OCI-LY3 (cell line): ENCODE measurements at regions not wholly inside any gene's neighbourhood (a gene's known extent, or its start where the extent isn't known, plus 50 kb on each side); places are given as distances from the start of the nearest gene placed in this dataset.
"Not testable (repeated sequence)": the region's sequence is repeated elsewhere in the genome, so short reads cannot be mapped to it uniquely, and the experiment has no call there.

Experiments used
- H2AFZ ChIP-seq: fragments of 200-600, 300-600 bp; shearing (Covaris generic); 2 replicates; pipeline ENCODE4 v1.6.0; 2014; ENCODE audit warnings: antibody characterized with exemption, low read depth, low read length
- H3K27ac ChIP-seq: fragments of 200-600, 300-600 bp; sonication (generic); 2 replicates; pipeline ENCODE4 v1.5.1; 2014; ENCODE audit warnings: mild to moderate bottlenecking, low read length, moderate library complexity, mixed read lengths
- H3K27me3 ChIP-seq: fragments of 200-600, 300-600 bp; sonication (generic); 2 replicates; pipeline ENCODE4 v1.6.1; 2014; ENCODE audit warnings: low read depth, low read length, mixed read lengths
- H3K36me3 ChIP-seq: fragments of 200-600, 300-600 bp; sonication (generic); replicated peaks from 2 replicates; pipeline ENCODE3; 2014; ENCODE audit warnings: low read depth, low read length, mixed read lengths
- H3K4me1 ChIP-seq: fragments of 300-600, 200-600 bp; sonication (generic); 2 replicates; pipeline ENCODE4 v1.6.1; 2014; ENCODE audit warnings: low read length, mixed read lengths
- H3K4me2 ChIP-seq: fragments of 200-600, 300-600 bp; sonication (generic); 2 replicates; pipeline ENCODE4 v1.6.1; 2014; ENCODE audit warnings: low read length, mixed read lengths
- H3K4me3 ChIP-seq: fragments of 300-600, 200-600 bp; sonication (generic); 2 replicates; pipeline ENCODE4 v1.5.1; 2014; ENCODE audit warnings: antibody characterized with exemption, mild to moderate bottlenecking, low read length, moderate library complexity
- H3K79me2 ChIP-seq: fragments of 300-600, 200-600 bp; shearing (Covaris generic); 2 replicates; pipeline ENCODE4 v1.6.1; 2014; ENCODE audit warnings: mild to moderate bottlenecking, low read length, mixed read lengths
- H3K9ac ChIP-seq: fragments of 300-600, 200-600 bp; shearing (Covaris generic); 2 replicates; pipeline ENCODE4 v1.6.0; 2014; ENCODE audit warnings: mild to moderate bottlenecking, low read length, moderate library complexity
- H3K9me3 ChIP-seq: fragments of 200-600, 300-600 bp; shearing (Covaris generic); 2 replicates; pipeline ENCODE4 v1.6.1; 2014; ENCODE audit warnings: low read length, mixed read lengths; ENCODE audit not compliant: insufficient read depth
- H4K20me1 ChIP-seq: fragments of 200-600, 300-600 bp; sonication (generic); 2 replicates; pipeline ENCODE4 v1.6.1; 2016; ENCODE audit warnings: low read length, mixed read lengths; ENCODE audit not compliant: insufficient read depth
- EZH2phosphoT487 ChIP-seq: fragments of 200-600 bp; shearing (Covaris generic); IDR thresholded peaks from 2 replicates; pipeline ENCODE4 v1.6.1; 2018; ENCODE audit warnings: antibody characterized with exemption, mixed run types, low read depth
- TF ChIP-seq, protein P1 (sequence below): fragments of 200-600, 300-600 bp; sonication (generic); IDR thresholded peaks from 2 replicates; pipeline ENCODE4 v1.5.1; 2014; ENCODE audit warnings: antibody characterized with exemption, low read length, low read depth

DNA sequence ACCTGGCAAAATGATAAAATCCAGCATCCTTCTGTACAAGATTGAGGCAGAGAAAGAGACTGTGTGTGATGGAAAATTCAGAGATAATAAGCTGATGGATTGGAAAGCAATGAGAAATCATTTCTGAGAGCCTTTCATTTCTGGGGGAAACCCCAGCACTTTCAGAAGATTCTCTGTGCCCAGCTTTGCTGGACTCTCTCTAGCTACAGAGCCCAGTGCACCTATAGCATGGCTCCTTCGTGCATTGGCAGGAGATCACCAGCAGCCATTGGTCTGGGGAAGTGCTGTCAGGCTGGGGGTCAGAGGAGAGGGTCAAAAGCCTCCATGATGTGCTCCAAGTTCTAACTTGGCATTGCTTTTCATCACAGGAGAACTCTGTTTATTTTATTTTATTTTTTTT, 259.9 kb downstream of the SOX9 start:
- H3K27me3 ChIP-seq, result no peaks in the 10 kb centered on the region
- no peaks in the 10 kb centered on the region for H3K36me3 ChIP-seq
- H3K4me1 ChIP-seq, result peaks cover 7% of the 10 kb centered on the region
- 0 out of 2 replicates have a peak overlapping the region, but pooled peaks have one; percentile 7 for H3K4me2 ChIP-seq
- H2AFZ ChIP-seq, result no peak overlapping the region
- no peaks in the 10 kb centered on the region for H3K9me3 ChIP-seq
- TF ChIP-seq EZH2phosphoT487, result no peak
- TF ChIP-seq, protein P1, sequence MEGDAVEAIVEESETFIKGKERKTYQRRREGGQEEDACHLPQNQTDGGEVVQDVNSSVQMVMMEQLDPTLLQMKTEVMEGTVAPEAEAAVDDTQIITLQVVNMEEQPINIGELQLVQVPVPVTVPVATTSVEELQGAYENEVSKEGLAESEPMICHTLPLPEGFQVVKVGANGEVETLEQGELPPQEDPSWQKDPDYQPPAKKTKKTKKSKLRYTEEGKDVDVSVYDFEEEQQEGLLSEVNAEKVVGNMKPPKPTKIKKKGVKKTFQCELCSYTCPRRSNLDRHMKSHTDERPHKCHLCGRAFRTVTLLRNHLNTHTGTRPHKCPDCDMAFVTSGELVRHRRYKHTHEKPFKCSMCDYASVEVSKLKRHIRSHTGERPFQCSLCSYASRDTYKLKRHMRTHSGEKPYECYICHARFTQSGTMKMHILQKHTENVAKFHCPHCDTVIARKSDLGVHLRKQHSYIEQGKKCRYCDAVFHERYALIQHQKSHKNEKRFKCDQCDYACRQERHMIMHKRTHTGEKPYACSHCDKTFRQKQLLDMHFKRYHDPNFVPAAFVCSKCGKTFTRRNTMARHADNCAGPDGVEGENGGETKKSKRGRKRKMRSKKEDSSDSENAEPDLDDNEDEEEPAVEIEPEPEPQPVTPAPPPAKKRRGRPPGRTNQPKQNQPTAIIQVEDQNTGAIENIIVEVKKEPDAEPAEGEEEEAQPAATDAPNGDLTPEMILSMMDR, result no peak
- H3K27ac ChIP-seq, result no peak overlapping the region
- no peak overlapping the region for H3K9ac ChIP-seq
- no peak overlapping the region for H3K4me3 ChIP-seq
- no peaks in the 10 kb centered on the region for H4K20me1 ChIP-seq
- H3K79me2 ChIP-seq, result no peaks in the 10 kb centered on the region

DNA sequence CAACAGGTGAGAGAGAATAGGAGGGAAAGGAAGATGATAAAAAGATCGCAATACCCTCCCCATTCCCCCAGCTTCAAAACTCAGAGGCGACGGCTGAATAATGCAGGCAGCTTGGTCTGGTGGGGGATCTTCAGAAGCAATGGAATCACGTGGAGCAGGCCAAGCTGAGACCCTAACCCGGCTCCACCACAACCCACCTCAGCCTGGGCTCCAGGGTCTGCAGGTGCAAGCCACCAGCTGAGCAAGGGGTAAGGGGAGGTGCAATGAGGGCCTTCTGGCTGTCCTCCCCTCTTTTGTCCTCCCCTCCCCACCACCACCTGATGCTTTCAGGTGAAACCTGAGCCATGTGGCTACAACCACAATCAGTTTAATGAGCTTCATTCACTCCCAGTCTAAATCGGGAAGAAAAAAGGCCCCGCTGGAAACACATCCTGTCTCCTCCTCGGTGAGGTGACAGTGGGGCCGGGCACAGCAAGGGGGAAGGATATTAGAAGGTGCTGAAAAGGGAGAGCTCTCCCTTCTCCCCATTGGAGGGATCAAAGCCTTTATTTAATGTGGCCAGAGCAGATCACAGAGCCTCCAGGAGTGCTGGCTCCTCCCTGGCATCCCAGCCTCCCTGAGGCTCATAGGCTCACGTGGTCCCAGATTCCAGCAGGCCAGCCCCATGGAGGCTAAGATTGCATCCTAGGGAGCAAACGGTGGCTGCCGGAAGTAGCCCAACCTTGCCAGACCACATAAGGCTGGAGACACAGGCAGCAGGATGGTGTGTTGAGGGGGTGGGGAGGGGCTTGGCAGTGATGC, 261.0 kb downstream of the SOX9 start:
- Histone ChIP-seq H3K27me3 (no peaks in the 10 kb centered on the region), H3K9ac (no peak overlapping the region), H3K4me1 (peaks cover 7% of the 10 kb centered on the region), H3K27ac (no peak overlapping the region), H3K4me2 (no peak overlapping the region), H3K9me3 (no peaks in the 10 kb centered on the region), H3K79me2 (no peaks in the 10 kb centered on the region), H3K4me3 (no peak overlapping the region), H4K20me1 (no peaks in the 10 kb centered on the region), H2AFZ (no peak overlapping the region), H3K36me3 (no peaks in the 10 kb centered on the region)
- TF ChIP-seq, protein P1, result no peak
- TF ChIP-seq EZH2phosphoT487, result no peak

DNA sequence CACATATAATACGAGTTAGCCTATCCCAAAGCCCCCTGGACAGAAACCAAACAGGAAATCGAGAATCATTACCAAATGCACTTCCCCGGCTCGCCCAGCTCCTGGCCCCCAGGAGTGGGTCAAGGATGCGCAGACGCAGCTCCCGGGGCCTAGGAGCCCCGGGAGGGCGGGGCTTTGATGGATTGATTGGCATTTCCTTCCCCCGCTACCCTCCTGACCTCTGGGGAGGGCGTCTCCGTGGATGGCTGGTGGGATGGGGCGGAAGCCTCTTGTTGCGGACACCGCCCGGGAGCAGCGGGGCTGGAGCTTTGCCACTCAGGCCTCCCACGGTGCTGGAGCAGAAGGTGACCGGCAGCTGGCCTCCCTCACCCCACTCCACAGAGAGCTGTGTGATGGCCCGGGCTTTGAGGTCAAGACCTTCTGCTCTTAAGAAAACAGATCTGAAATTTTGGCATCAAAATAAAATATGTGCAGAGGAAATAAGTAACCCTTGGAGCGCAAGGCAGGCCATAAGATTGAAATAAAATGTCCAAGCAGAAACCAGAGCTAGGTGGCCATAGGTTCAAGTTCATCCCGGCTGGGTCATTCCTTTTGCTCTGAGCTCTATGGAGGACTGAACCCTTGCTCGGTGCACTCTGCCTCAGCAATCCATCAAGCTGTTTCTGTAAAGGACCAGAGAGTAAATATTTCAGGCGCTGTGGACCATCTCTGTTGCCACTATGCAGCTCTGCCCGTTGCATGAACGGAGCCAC, 262.3 kb downstream of the SOX9 start:
- H3K27ac ChIP-seq, result no peak overlapping the region
- H3K4me2 ChIP-seq, result no peak overlapping the region
- H3K9me3 ChIP-seq, result no peaks in the 10 kb centered on the region
- no peaks in the 10 kb centered on the region for H3K27me3 ChIP-seq
- H4K20me1 ChIP-seq, result no peaks in the 10 kb centered on the region
- H3K4me1 ChIP-seq, result peaks cover 14% of the 10 kb centered on the region
- H2AFZ ChIP-seq, result no peak overlapping the region
- H3K79me2 ChIP-seq, result no peaks in the 10 kb centered on the region
- no peak overlapping the region for H3K4me3 ChIP-seq
- TF ChIP-seq, protein P1, result no peak
- no peak for TF ChIP-seq EZH2phosphoT487
- H3K36me3 ChIP-seq, result no peaks in the 10 kb centered on the region
- no peak overlapping the region for H3K9ac ChIP-seq

DNA sequence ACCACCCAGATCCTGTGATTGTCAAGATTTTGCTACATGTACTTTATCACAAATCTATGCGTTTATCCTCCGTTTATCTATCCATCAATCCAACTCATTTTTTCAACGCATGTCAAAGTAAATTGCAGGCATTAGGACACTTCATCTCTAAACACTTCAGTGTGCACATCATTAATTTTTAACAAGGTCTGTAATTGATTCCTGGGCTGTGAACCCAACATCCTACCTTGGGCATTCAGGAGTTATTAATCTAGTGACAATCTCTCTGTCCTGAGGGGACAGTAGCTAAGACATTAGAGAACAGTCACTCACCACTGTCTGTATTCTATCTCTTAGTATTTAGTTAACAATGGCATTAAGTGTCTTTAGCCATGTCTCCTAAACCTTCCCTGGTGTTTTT, 264.7 kb downstream of the SOX9 start:
- Histone ChIP-seq H3K4me3 (no peak overlapping the region), H3K9me3 (no peaks in the 10 kb centered on the region), H4K20me1 (no peaks in the 10 kb centered on the region), H3K27me3 (no peaks in the 10 kb centered on the region), H3K79me2 (no peaks in the 10 kb centered on the region), H3K27ac (no peak overlapping the region), H3K4me2 (no peak overlapping the region), H2AFZ (no peak overlapping the region), H3K9ac (no peak overlapping the region), H3K36me3 (no peaks in the 10 kb centered on the region), H3K4me1 (peaks cover 32% of the 10 kb centered on the region)
- no peak for TF ChIP-seq EZH2phosphoT487
- TF ChIP-seq, protein P1, result no peak

DNA sequence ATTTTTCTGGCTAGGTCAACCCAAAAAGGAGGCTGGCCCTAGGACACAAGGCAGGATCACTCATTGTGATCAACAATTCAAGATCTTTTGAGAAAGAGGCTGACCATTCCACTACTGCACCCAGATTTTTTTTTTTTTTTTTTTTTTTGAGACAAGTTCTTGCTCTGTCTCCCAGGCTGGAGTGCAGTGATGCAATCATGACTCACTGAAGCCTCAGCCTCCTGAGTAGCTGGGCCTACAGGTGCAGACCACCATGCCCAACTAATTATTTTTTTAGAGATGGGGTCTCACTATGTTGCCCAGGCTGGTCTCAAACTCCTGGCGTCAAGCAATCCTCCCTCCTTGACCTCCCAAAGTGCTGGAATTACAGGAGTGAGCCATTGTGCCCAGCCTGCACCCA, 265.4 kb downstream of the SOX9 start:
- not testable (repeated sequence) for H4K20me1 ChIP-seq, H2AFZ ChIP-seq, H3K4me2 ChIP-seq, H3K9ac ChIP-seq, H3K79me2 ChIP-seq, H3K27me3 ChIP-seq, H3K36me3 ChIP-seq, H3K27ac ChIP-seq, H3K4me3 ChIP-seq, H3K9me3 ChIP-seq
- peaks cover 35% of the 10 kb centered on the region for H3K4me1 ChIP-seq
